ENCODE measurements at regions not wholly inside any gene's neighbourhood (a gene's known extent, or its start where the extent isn't known, plus 50 kb on each side); places are given as distances from the start of the nearest gene placed in this dataset.
A peak's percentile ranks its signal among the peaks of the same experiment; 100 is the strongest.

GRCh38 chr1:218983433-218983832 is 190.2 kb upstream of the LYPLAL1 start:
- Histone ChIP-seq H3K36me3 (ENCODE audit: control insufficient read depth, insufficient read depth, low read length) (no peaks in the 10 kb centered on the region), H3K27ac (ENCODE audit: extremely low read depth, low read depth, low read length) (no peak overlapping the region), H2AFZ (ENCODE audit: low read depth, low read length) (no peak overlapping the region; the same call in 1 of the 2 replicates), H3K4me3 (no peak overlapping the region), H3K27me3 (ENCODE audit: control insufficient read depth in 2 of 2, insufficient read depth in 2 of 2, low read length in 2 of 2) (no peaks in the 10 kb centered on the region), H3K4me1 (replicated peaks in 1 of 2; ENCODE audit: control insufficient read depth in 2 of 2, insufficient read depth in 2 of 2, low read length in 2 of 2) (no peaks in the 10 kb centered on the region; a peak in 1 of 5 replicates), H3K9ac (ENCODE audit: insufficient read depth in 1 of 2, low read depth in 2 of 2, low read length in 2 of 2) (no peak overlapping the region), H3K79me2 (ENCODE audit: control insufficient read depth, insufficient read depth, low read length) (no peaks in the 10 kb centered on the region), H3K9me1 (ENCODE audit: control insufficient read depth, insufficient read depth, low read length) (no peaks in the 10 kb centered on the region), H3K9me3 (replicated peaks; ENCODE audit: control insufficient read depth, insufficient read depth, low read depth, low read length) (no peaks in the 10 kb centered on the region), H4K20me1 (replicated peaks; ENCODE audit: control insufficient read depth, insufficient read depth, low read length) (no peaks in the 10 kb centered on the region), H3K4me2 (ENCODE audit: insufficient read depth, low read length) (no peak overlapping the region)
- FAIRE-seq (no peak), DNase-seq (ENCODE audit: extremely low read depth in 1 of 4, low spot score in 3 of 4) (no peak), ATAC-seq (peak; percentile 32; the same call in 2 of the 3 replicates)
- TF ChIP-seq USF1 (CRISPR knock-in tag; IDR thresholded peaks at IDR 0.05) (no peak), HMGXB4 (CRISPR knock-in tag; IDR thresholded peaks at IDR 0.05) (no peak), ZNF76 (CRISPR knock-in tag; IDR thresholded peaks at IDR 0.05; ENCODE audit: borderline replicate concordance) (no peak), CREBBP (IDR thresholded peaks at IDR 0.05; ENCODE audit: low read depth, low read length) (no peak), ZNF146 (CRISPR knock-in tag; IDR thresholded peaks at IDR 0.05; ENCODE audit: unreplicated experiment) (no peak), ZNF24 (IDR thresholded peaks at IDR 0.05) (no peak), CBX2 (IDR thresholded peaks at IDR 0.05; ENCODE audit: insufficient read depth, low read length, poor library complexity, severe bottlenecking) (no peak)
- ChIA-PET POLR2A (interaction anchor here (0.8 kb wide), 1 partner anchor 9 kb away, joined by 3 read pairs; no protein-coding TSS in a partner anchor), CTCF (ENCODE audit: low intra/inter-chr PET ratio) (no interaction called here)
- WGBS (ENCODE audit: insufficient coverage, low coverage, missing lambda C conversion rate), result 2% methylated on average over 9 of the region's 9 CpGs
- intact Hi-C loops (cut with micrococcal nuclease) (no loop called here), in situ Hi-C loops (cut with MboI) (no loop called here)
- no TSS peak for BruUV-seq (replicated peaks)
